Left renal pelvis (tissue), 4 donors: ENCODE measurements at regions not wholly inside any gene's neighbourhood (a gene's known extent, or its start where the extent isn't known, plus 50 kb on each side); places are given as distances from the start of the nearest gene placed in this dataset.
A peak's percentile ranks its signal among the peaks of the same experiment; 100 is the strongest.
"Not testable (repeated sequence)": the region's sequence is repeated elsewhere in the genome, so short reads cannot be mapped to it uniquely, and the experiment has no call there.

Experiments
- DNase-seq, 4 donors: peaks; one replicate each; pipeline ENCODE4 v3.0.0-alpha.2; 2013; ENCODE audit warnings: low read depth in 4 of 4, low spot score in 3 of 4

GRCh38 chr3:173342679-173343078 lies 54.9 kb upstream of the NLGN1 start:
- no peak for DNase-seq

GRCh38 chr3:173340626-173341025 lies 56.9 kb upstream of the NLGN1 start:
- no peak for DNase-seq

- DNase-seq: no peak
These were observed 61.3 kb upstream of the NLGN1 start for GRCh38 chr3:173336261-173336660.

GRCh38 chr3:173306110-173306509 lies 91.4 kb upstream of the NLGN1 start:
- DNase-seq: no peak

- DNase-seq: no peak
These were observed 93.3 kb upstream of the NLGN1 start for GRCh38 chr3:173304182-173304800.

GRCh38 chr3:173301647-173302046 lies 95.9 kb upstream of the NLGN1 start:
- no peak for DNase-seq

GRCh38 chr3:173289072-173289471 lies 108.5 kb upstream of the NLGN1 start:
- no peak for DNase-seq

GRCh38 chr3:173287361-173287760 lies 110.2 kb upstream of the NLGN1 start:
- DNase-seq: no peak

- DNase-seq: not testable (repeated sequence)
These were observed 111.0 kb upstream of the NLGN1 start for GRCh38 chr3:173286507-173286906.

GRCh38 chr3:173284301-173284700 lies 113.2 kb upstream of the NLGN1 start:
- DNase-seq: no peak

GRCh38 chr3:173275740-173276139 lies 121.8 kb upstream of the NLGN1 start:
- no peak for DNase-seq

- no peak for DNase-seq
These were observed 123.7 kb upstream of the NLGN1 start for GRCh38 chr3:173273838-173274237.

GRCh38 chr3:173268781-173269180 lies 127.7 kb upstream of the SPATA16 start:
- DNase-seq: no peak

- DNase-seq: no peak
These were observed 126.7 kb upstream of the SPATA16 start for GRCh38 chr3:173267716-173268115.

- no peak for DNase-seq
These were observed 125.4 kb upstream of the SPATA16 start for GRCh38 chr3:173266441-173266840.

- peak in 2 of 4 donors; percentile 1 to 3 for DNase-seq
These were observed 117.7 kb upstream of the SPATA16 start for GRCh38 chr3:173258697-173259096.

GRCh38 chr3:173257797-173258196 lies 116.8 kb upstream of the SPATA16 start:
- DNase-seq: no peak

- DNase-seq: no peak
These were observed 114.5 kb upstream of the SPATA16 start for GRCh38 chr3:173255555-173255954.

GRCh38 chr3:173253471-173253870 lies 112.4 kb upstream of the SPATA16 start:
- DNase-seq: no peak

- DNase-seq: no peak
These were observed 108.4 kb upstream of the SPATA16 start for GRCh38 chr3:173249457-173249856.

- DNase-seq: no peak
These were observed 100.7 kb upstream of the SPATA16 start for GRCh38 chr3:173241727-173242126.

- no peak for DNase-seq
These were observed 97.1 kb upstream of the SPATA16 start for GRCh38 chr3:173238091-173238490.

- DNase-seq: no peak
These were observed 84.3 kb upstream of the SPATA16 start for GRCh38 chr3:173225351-173225750.
